K562 (cell line): ENCODE measurements at regions not wholly inside any gene's neighbourhood (a gene's known extent, or its start where the extent isn't known, plus 50 kb on each side); places are given as distances from the start of the nearest gene placed in this dataset.

Experiments
- GABPA ChIP-seq: fragments of 200-800 bp; sonication (Bioruptor generic); conservative IDR thresholded peaks from 2 replicates; pipeline ENCODE4 v1.6.1; 2016; ENCODE audit warnings: low read depth, missing genetic modification characterization, missing compliant biosample characterization
- NUFIP1 ChIP-seq: fragments of 450-650 bp; IDR thresholded peaks from 2 replicates; pipeline ENCODE4 v1.6.1; 2018; ENCODE audit not compliant: partially characterized antibody

- TF ChIP-seq NUFIP1, result no peak
- no peak for TF ChIP-seq GABPA (tag)
Measured at GRCh38 chr3:168284728-168285127, 189.0 kb upstream of the GOLIM4 start.
